IPS-11a (cell line): ENCODE measurements at regions not wholly inside any gene's neighbourhood (a gene's known extent, or its start where the extent isn't known, plus 50 kb on each side); places are given as distances from the start of the nearest gene placed in this dataset.

Experiments
- H3K4me3 ChIP-seq: one replicate; pipeline ENCODE4 v1.5.1; 2013; ENCODE audit warnings: low read depth, low read length, control low read depth

GRCh38 chr14:100638211-100638855 lies 51.1 kb upstream of the BEGAIN start:
- H3K4me3 ChIP-seq: no peak overlapping the region

DNA sequence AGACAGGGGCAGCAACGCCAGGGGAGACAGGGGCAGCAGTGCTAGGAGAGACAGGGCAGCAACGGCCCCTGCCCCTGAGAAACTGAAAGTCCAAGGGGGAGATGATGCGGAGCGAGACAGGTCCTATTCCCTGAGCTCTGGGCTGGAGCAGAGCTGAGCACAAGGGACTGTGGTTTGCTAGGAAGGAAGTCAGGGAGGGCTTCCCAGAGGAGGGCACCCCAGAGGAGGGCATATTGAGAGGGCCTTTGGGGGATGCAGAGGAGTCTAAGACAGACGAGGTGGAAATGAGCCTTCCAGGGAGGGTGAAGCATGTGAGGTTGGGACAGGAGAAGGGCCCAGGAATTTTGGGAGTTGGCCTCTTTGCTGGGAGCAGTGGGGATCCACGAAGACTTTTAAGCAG lies 52.1 kb upstream of the BEGAIN start:
- H3K4me3 ChIP-seq: no peak overlapping the region

DNA sequence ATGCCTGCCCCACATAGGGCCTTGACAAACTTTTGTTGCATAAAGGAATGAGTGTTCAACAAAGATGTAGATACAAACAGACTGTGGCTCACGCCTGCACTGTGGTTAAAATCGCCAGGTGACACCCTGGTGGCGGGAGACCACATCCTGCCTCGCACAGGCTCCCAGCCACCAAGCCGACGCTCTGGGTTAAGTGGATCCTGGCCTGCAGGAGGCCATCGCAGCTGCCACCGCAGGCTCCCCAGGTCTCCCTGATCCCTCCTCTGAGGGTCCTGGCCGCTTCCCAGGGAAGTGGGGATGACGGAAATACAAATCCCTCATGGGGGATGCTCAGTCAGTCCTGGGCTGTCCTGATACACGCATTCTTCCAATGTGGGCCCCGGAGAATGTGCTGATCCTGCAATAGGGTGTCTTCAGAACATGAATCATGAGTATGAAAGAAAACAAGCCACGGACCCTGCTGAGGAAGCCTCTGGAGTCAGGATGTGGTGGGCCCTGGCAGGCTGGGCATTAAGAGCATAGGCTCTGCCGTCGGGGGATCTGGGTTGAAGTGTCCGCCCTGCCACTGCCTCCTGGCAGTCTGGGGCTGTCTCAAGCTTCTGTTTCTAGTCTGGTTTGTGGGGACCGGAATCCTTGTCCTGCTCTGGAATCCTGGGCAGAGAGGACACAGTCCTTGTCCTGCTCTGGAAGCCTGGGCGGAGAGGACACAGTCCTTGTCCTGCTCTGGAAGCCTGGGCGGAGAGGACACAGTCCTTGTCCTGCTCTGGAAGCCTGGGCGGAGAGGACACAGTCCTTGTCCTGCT lies 53.5 kb upstream of the BEGAIN start:
- H3K4me3 ChIP-seq: no peak overlapping the region

DNA sequence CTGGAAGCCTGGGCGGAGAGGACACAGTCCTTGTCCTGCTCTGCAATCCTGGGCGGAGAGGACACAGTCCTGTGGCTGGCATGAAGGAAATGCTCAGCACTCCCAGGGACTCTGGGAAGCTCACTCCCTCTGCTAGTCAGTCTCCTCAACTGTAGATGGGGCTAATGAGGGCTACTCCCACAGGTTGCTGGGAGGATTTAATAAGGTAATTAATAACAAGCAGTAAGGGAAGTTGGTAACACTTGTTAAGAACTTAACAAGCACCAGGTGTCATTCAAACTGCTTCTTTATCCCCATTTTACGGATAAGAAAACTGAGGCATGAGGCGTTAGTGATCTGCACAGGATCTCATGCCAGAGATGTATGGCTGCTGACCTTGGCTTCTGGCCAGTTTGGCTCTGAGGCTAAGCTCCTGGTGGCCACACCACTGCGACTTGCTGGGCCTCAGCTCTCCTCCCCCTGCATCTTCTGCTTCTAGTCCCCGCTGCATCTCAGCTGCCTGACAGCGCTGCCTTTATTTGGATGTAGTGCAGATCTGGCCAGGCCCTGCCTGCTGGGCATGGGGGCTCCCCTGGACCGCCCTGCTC lies 54.1 kb upstream of the BEGAIN start:
- H3K4me3 ChIP-seq: no peak overlapping the region

DNA sequence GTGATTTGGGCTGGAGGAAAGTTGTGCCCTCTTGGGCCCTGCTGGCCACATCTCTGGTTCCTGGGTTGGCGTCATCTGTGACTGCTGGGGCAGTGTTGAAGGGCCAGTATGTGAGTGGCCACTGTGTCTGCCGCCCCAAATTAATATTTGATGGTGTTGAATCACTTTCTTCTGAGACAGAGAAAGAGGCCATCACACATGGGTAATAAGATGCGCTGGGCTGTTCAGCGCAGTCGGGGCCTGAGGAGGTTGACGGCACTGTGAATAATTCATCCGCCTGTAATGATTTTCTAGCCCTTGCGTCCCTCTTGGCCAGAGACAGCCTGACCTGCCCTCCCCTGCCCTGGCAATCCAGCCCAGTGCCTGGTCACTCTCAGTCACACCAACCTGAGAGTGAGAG lies 56.2 kb upstream of the BEGAIN start:
- H3K4me3 ChIP-seq: no peak overlapping the region

- no peak overlapping the region for H3K4me3 ChIP-seq
These were observed 57.2 kb upstream of the BEGAIN start for GRCh38 chr14:100644383-100644782.

DNA sequence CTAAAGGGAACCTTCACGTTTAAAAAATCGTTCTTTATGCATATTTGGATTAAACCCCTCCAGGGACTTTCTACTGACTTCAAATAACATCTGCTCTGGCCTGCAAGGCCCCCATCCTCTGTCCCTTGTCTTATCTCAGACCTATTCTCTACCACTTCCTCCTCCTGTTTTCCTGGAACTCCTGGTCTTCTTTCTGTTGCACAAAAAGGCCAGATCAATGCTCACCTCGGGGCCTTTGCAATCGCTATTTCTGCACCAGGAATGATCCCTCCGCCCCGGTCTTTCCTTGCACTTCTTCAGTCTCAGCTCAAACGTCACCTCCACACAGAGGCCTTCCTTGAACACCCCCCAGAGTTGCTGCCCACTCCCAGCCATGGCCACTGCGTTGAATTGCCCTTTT lies 57.6 kb upstream of the BEGAIN start:
- no peak overlapping the region for H3K4me3 ChIP-seq

DNA sequence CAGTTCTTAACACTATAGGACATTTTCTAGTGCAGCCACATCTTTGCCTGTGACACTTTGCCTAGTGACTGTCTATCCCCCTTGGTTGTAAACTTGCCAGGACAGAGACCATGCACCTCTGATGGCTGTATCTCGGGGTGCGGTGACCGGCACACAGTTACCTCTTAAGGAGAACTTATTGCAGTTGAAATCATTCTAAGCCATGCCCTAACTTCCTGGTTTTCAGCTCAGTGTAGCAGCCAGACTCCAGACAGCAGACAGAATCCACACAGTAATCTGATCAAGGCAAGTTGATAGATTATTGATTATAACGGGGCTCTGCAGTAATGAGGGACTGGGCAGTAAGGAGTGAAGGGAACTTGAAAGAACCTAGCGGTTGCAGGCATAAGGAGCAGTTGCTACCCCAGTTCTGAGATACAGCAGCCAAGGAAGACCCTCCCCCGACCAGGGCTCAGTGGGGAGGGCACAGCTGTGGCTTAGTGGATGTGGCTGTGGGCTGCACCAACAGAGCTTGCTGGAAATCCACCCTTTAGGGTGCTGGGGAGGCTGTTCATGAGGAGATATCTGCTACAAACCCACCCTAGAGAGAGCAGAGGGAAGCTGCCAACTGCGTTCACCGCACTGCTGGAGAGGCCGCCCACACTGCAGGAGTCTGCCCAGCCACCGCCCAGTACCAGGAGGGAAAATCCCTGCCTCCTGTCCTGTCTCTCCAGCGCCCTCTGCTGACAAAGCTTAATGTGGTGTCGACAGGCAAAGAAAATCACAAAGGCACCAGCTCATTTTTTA lies 58.2 kb upstream of the BEGAIN start:
- no peak overlapping the region for H3K4me3 ChIP-seq

DNA sequence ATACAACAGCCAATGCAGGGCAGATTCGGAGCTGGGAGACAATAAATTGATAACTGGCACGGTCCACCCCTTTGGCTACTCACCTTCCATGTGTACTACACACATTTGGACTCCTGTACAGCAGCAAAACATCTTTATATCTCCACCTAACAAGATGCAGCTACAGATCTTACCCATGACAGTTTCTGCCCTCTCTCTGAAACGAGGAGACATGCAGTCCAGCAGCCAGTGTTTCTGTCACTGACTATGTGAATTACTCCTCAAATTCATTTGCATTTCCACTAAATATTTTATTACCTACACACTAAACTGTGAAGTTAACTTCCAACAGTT lies 58.7 kb upstream of the BEGAIN start:
- no peak overlapping the region for H3K4me3 ChIP-seq

DNA sequence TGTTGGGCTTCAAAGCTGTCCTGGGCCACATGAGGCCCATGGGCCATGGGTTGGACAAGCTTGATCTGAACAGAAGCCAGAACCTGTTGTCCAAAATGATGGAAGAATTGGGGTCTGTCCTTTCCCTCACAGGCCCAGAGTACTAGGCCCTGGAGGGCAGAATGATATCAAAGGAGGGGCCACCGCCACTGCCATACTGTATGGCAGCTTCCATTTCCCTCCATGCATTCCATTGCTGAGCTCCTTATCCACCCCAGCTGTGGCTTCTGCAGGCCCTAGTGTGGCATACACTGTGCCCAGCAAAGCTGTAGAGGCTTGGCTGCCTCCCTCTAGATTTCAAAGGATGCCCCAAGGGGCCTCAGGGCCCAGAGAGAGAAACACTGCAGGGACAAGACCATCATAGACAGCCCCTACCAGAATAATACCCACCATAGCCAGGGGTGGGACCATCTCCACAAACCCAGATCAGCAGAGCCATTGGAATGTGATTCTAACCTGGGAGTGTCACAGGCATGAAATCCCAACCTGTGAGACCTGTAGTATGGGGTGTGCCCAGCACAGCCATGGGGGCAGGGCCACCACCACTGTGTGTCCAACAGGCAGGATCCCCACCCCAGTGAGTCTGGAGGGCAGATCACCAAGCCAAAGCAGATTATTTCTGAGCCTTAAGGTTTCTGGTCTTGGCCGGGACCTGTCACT lies 61.4 kb upstream of the BEGAIN start:
- no peak overlapping the region for H3K4me3 ChIP-seq

GRCh38 chr14:100649173-100649519 lies 61.9 kb upstream of the BEGAIN start:
- no peak overlapping the region for H3K4me3 ChIP-seq

DNA sequence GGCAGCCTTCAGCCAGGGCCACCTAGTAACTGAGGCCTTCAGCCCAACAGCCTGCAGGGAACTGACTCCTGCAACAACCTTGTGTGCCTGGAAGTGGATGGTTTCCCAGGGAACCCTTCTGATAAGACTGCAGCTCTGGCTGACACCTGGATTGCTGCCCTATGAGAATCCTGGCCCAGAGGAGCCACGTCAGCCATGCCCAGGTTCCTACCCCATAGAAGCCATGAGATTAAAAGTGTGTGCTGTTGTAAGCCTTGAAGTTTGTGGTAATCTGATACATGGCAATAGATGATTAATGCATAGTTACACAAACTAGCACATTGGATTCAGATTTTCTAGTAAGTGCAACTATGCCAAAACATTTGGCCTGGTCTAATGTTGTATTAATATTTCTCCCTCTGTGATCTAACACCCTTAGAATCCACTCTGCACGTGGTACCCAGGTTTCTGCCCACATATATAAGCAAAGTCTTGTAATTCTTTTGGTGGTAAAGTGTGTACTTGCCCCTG lies 64.8 kb upstream of the BEGAIN start:
- no peak overlapping the region for H3K4me3 ChIP-seq

DNA sequence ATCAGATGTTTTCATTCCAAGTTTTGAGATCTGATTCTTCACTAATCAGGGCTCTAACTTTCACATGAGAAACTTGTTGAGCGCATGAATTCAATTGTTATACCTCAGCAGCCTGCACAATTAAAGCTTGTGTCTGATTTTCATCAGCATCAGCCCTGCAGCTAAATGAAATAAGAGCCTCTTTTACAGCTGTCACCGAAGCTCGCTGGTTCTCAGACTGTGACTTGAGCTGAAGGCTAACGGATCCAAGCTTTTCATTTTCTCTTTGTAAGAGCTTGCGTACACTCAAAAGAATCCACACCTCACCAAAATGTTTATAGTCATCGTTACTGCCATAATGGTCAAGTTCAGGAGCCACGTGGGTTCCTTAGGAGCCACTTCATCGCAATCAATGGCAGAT lies 65.5 kb upstream of the BEGAIN start:
- H3K4me3 ChIP-seq: no peak overlapping the region

- H3K4me3 ChIP-seq: no peak overlapping the region
These were observed 66.2 kb upstream of the BEGAIN start for GRCh38 chr14:100653409-100653808.

DNA sequence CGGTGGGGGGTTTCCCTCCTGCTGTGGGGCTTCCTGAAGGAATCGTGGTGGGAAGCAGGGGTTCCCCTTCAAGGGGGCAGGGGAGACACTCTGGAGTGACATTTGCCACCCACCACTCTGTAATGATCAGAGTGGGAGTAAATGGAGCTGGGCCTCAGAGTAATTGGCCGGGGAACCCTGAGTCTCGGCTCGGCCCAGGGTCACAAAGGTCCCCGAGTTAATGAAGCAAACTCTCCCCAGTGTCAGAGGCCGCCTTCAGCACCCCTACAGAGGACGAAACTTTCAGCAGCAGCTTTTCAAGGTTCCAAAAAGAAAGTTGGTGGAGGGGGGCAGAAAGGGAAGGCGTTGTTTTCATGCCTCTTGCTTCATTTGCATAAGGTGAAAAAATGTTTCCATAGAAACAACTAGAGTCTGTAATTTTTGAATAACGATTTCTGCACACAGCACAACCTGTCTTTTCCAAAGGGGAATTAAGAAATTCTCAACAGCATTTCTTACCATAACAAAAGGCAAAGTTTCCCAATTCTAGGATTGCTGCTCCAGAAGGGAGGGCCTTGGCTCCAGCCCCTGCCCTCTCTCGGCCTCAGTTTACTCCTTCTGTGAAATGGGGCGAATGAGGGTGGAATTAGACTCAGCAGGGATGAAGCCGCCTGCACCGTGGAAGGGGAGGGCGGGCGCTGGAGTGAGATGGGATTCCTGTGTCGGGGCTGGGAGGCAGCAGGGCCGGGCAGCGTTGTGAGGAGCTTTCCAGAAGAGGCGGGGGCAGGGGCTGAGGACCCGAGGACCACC lies 67.0 kb upstream of the BEGAIN start:
- peak overlapping the region; percentile 2 for H3K4me3 ChIP-seq

- peak overlapping the region; percentile 2 for H3K4me3 ChIP-seq
These were observed 67.9 kb upstream of the BEGAIN start for GRCh38 chr14:100654814-100655740.

DNA sequence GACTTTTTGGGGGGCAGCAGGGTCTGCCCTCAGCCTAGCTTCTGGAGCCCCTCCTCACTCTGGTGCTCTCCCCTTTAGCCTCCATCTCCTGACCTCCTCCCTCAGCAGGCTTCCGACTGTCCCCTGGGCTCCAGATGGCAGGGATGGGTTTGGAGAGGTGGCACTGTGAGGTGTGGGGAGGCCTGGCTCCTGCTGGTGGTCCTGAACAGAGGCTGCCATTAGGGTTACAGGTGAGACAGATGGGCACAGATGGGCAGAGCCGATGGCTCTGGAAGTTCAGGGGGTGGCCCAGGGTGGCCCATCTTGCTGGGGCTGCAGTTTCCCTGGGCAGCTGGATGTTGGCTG lies 68.5 kb upstream of the BEGAIN start:
- H3K4me3 ChIP-seq: no peak overlapping the region

DNA sequence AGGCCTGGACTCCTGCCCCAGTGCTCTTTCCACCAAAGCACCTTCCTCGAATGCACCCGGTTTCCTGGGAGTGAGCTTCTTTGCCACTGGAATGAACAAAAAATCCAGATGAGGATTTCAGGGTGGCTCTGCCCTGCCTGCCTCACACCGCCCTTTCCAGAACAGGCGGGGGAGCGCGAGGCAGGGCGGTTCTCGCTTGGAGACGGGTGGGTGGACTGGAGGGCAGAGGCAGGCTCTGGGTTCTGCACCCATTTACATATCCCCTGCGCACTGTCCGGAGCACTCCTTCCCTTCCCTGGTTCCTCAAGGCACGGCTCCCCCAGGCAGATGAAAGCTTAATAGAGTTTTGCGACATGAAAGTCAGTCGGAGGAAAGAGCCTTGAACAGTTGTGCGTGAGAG lies 69.7 kb upstream of the DLK1 start:
- H3K4me3 ChIP-seq: no peak overlapping the region

- H3K4me3 ChIP-seq: no peak overlapping the region
These were observed 68.9 kb upstream of the DLK1 start for GRCh38 chr14:100657780-100658179.
